HG03097 (cell line): ENCODE measurements at regions not wholly inside any gene's neighbourhood (a gene's known extent, or its start where the extent isn't known, plus 50 kb on each side); places are given as distances from the start of the nearest gene placed in this dataset.

Source experiments
- ATAC-seq: cut with Tn5 transposase; IDR thresholded peaks from one replicate; pipeline ENCODE4 v1.9.1; 2021; ENCODE audit not compliant: unreplicated experiment, low FRiP score

DNA sequence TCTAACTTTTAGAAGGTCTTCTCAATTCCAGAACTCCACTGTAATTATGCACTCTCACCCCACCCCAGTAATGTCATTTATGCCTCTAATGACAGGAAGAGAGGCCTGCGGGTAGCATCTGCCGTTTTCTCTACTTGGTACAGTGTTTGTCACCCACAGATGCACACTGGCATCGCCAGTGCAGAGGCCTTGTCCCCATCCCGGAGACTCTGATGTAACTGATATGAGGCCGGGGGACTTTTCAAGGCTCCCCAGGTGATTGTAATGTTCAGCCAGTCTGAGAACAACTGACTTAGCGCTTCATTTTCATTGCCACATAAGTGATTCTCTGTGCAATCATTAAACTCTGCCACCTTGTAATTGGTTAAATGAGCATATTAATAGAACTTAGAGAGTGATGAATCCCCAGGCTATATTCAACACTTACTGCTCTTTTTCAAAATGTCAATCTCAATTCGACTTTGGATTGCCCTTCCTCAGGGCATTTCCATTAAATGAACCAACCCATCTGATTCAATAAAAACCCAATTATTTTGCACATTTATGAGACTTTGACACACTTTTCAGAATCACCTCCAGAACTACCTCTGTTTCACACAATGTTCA lies 113.2 kb downstream of the HERPUD2 start:
- no peak for ATAC-seq

DNA sequence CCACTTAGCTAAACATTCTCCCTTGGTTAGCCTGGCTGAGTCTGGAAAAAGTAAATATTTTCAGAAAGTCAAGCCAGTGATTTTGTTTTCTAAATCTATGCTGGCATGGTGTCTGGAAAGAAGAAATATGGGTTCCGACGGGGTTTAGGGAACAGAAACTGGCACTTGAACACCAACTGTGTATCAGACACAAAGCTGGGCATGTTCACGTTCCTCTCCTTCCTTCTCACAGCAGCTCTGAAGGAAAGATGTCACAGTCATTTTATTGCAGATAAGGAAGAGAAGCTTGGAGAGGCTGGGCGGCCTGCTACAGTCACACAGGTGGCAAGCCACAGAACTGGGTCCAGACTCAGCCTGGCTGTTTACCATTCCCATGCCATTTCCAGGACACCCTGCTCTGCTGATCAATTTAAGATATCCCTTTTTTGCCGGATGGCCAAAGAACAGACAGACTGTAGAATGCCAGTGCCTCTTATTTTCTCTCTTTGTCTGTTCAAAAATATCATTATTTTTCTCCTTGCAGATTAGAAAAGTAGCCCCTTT lies 118.8 kb downstream of the HERPUD2 start:
- no peak for ATAC-seq

DNA sequence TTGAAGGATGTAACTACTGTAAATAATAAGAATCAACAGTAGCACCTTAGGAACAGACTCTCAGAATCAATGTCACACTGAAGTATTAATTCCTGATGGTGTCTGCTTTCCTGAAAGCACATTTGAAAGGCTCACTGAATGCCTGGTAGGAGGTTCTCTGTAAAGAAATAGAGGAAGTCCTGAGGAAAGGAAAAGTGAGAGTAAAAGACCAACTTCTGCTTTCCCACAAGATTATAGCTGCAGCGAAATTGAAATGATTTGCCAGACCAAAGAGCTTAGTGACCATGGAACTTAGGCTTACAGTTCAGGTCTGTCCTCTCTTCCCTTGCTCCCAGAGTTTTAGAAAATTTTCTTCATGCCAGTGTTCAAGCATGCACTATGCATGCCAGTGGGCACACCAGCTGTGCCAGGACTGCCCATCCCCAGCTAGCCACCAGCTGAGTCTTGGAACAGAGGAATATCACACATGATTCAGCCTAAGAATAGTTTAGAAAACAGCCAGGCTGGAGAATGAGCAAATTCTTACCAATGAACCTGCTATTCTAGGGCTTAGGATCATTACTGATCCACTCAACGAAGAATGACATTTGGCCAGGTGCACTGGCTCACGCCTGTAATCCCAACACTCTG lies 123.2 kb downstream of the HERPUD2 start:
- no peak for ATAC-seq

DNA sequence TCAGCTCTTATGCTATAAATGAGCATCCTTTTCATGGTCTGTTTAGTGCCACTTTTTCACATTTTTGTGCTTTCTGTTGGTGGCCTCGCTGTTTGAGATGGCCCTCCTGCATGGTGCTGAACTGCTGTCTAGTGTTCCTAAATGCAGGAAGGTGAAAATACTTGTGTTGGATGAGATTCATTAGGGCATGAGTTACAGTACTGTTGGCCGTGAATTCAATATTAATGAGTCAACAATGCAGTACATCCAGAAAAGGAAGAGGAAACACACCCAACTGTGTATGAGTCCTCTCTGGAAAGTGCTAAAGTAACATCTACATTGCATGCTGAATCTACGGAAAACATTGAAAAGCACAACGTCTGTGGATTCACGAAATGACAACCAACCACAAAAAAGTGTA lies 124.0 kb downstream of the HERPUD2 start:
- ATAC-seq, result no peak

DNA sequence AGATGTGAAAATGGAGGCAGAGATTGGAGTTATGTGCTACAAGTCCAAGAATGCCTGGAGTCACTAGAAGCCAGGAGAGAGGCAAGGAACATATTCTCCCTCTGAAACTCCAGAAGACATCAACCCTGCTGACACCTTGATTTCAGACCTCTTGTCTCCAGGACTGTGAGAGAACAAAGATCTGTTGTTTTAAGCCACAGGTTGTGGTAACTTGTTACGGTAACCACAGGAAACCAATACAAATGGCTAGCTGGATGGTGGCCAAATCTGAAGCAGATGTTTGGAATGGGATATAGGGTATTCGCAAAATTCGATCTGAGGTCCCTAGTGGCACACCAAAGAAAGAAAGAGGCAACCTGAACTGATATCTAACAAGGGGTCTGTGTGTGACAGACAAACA lies 129.0 kb downstream of the HERPUD2 start:
- ATAC-seq, result no peak

DNA sequence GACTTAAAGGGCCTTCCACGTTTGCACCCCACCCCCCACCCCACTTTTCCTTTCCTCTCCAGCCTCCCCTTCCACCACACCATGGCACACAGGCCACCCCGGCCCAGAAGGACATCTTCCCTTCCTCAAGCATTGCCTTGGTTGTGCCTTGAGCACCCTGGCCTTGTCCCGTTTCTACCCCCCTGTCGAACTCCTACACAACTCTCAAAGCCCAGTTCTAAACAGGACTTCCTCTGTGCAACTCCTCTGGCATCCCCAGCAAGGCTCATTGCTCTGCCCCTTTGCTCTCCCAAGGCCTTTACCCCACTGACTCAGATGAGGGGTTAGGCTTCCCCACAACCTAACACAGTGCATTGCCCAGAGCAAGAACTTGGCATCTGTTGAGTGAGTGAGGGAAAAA lies 136.1 kb downstream of the HERPUD2 start:
- no peak for ATAC-seq

DNA sequence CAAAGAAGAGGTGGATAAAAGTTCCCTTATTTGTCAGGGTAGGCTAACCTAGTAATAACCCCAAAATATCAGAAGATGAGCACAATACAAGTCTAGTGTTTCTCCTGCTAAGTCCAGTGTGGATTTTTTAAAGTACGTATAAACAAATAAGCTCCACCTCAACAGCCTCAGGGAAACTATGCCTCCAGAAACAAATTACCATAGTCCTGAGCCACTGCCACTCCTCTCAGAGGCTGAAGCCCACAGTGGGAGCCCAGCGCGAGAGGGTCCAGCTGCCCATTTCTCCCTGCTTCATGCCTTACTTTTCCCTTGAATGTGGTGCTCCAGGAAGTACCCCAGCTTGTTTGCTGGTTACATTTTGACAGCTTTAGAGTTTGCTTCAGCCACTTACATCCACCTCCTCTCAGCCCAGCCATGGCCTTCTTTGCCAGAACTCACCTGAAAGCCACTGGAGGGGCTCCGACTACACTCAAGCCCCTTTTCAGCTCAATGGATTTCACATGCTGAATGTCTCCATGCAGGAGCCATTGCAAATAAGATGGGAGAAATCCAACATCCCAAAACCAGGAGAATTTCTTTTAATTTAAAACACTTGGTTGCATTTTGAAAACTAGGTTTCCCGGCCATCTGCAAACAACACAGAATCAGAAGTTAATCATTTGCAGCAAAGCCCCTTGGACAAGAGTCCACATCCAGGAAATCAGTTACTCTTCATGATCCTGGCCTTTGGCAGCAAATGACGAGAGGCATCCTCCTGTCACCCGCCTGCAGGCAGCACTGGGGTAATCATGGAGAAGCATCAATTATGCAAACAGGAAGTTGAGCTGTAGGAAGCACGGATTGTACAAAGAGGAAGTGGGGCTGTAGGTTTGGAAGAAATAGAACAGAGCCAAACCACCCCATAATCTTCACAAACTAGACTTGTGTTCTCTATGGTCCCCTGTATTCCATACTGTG lies 138.1 kb downstream of the HERPUD2 start:
- ATAC-seq, result no peak

DNA sequence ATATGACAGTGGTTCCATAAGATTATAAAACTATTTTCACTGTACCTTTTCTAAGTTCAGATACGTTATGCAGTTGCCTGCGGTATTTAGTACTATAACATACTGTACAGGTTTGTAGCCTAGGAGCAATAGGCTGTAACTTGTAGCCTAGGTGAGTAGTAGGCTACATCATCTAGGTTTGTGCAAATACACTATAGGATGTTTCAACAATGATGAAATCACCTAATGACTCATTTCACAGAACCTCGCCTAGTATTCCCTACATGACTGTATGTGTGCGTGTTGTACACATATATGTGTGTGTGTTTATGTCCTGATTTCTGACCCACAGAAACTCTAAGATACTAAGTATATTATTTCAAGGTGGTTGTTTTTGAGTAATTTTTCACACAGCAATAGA lies 139.0 kb downstream of the HERPUD2 start:
- ATAC-seq, result no peak

DNA sequence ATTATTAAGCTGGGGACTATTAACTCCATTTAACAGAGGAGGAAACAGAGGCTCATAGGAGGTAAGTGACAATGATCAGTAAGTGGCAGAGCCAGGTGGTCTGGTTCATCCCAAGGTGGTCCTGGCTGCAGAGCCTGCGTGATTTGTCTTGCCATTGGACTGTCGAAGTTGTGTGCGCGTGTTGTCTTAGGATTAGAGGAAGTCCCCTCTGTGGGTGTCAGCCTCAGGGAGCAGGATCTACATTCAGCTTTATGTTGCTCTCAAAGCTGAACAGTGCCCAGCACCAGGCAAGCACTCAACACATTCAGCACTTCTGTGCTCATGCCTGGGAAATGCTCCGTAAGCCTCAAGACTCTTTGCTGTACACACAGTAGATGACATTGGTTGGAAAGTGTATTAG lies 139.5 kb downstream of the HERPUD2 start:
- no peak for ATAC-seq

DNA sequence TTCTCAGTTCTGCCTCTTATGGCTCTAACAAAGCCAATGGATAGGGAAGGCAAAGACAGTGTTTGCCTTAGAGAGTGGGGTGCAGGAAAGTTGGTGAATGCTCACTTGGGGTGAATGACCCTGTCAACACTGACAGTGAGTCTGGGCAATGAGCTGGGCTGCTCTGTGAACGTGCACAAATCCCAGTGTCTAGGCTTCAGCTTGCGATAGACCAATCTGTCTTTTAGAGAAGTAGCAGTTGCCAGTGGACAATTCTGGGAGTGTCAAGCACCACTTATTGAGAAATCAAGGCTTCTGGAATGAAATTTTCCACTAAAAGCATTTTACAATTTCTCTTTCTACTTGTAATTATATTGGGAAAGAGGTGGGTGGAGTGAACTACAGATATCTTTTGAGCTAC lies 141.4 kb downstream of the HERPUD2 start:
- no peak for ATAC-seq

DNA sequence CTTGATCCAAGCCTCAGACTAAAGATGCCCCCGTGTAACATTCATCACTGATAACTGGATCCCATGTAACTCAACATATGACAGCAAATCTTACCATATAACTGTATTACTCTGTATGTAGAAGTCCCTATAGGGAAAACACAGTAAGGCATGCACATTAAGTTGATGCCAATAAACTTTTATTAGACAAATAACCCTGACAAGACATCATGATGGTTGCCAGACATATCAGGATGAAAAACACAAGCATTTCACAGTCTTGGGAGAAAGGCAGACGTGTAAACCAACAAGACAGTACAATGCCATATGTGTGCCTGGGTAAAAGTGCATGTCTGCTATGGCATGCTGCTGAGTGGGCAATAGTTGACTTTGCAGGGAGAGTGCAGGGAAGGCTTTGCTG lies 142.2 kb downstream of the HERPUD2 start:
- ATAC-seq, result no peak

DNA sequence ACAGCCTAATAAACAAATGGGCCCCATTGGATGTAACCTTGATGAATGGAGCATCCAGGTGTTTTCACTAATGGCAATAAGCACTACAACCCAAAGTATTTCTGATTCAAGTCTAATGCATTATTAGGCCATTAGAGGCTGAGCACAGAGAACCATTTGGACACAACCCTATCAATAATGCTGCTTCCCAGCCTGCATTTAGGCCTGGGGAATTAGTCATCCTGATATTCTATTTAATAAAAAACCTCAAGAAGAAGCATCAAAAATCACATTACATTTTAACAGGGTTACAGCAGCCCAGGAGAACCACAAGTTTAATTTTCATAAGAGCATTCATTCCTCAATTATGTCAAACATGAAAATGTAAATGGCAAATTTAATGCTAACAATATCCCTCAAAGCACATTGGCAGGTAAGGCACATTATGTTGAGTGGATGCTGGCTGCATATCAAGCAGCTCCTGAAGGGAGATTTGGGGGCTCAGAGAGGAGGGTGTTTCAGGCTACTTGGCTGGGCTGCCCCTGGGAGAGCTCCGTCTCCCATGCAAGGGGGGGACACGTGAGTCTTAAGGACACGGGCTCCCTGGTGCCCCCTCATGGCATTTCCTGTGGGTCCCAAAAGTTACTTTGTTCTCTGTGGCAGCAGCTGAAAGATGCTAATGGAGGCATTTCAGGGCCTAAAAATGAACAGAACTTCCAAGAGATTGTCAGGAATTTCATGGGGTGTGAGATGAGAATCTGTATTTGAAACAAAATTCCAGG lies 143.4 kb downstream of the HERPUD2 start:
- ATAC-seq, result no peak

DNA sequence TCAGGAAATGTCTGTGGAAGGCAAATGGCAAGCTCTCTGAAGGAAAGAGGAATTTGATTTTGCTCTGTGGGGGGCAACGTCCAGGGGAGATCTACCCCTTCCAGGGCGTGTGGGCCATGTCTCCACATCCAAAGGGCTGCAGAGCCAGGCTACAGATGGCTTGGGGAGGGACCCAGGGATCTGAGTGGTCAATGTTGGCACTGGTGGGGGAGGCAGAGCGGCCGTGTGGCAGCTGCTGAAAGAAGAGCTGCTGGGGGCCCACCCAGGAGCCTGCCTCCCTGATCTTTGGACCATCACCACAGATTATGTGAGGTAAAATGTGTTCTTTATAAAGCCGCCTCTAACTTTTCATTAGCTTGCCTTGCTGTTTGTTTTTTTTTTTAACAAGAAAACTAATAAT lies 144.1 kb downstream of the HERPUD2 start:
- no peak for ATAC-seq

DNA sequence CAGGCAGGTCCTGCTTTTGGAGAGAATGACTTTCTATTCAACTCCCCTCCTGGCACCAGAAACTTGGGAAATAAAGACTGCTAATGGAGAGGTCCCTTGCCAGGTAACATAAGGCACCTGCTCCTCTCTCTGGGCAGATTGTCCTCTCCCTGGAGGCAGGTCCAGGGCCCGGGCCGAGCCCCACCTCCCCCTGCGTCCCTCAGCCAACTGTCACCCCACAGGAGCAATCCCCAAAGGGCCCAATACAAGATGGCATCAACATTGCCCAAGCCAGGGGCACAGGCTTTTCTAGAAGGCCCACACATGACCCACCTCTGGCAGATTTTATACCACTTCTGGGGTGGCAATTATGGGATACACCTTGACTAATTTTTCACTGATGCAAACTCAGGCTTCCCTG lies 145.2 kb downstream of the HERPUD2 start:
- no peak for ATAC-seq

DNA sequence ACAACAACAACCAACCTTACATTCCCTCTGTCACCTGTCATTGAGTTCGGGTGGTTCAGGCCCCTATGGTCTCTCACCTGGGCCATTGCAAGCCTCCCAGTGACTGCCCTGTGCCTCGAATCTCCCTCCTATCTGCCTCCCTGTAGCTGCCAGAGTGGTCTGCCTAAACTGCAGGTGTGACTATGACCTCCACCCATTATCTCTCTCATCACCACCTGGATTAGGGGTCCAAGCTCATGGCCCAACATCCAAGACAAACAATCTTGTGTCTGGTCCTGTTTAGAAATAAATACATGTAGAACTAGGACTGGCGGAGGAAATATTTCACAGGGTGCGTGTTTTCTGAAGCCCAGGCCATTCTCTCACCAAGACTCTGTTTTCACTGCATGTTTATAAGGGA lies 146.6 kb downstream of the HERPUD2 start:
- no peak for ATAC-seq

DNA sequence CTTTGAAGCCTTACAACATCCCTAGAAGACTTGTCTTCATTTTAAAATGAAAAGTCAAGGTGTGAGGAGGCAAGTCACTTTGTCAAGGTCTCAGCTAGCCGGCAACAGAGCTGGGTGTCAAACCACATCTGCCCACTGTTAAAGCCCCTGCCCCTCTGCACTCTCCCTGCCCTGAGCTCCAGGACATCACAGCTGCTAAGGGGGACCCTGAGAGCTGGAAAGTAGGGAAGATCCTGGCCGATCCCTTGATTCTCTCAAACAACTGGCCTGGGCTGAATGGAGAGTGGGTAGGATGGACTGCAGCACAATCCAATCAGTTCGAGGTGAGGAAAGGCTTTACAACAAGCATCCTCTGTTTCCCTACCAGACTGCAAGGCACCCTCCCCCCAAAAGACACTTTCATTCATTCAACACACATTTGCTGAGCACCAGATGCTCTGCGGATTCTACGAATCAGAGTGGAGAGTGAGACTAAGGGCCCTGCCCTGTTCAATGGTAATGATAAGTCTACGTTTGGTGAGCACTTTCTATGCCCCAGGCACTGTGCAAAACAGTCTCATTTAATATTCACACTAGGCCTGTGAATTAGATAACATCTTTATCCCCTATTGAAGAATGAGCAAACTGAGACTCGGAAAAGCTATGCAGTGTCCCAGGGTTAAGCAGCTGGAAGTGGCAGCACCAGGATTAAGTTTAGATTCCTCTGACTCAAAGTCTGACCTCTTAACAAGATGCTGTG lies 148.1 kb downstream of the HERPUD2 start:
- no peak for ATAC-seq

DNA sequence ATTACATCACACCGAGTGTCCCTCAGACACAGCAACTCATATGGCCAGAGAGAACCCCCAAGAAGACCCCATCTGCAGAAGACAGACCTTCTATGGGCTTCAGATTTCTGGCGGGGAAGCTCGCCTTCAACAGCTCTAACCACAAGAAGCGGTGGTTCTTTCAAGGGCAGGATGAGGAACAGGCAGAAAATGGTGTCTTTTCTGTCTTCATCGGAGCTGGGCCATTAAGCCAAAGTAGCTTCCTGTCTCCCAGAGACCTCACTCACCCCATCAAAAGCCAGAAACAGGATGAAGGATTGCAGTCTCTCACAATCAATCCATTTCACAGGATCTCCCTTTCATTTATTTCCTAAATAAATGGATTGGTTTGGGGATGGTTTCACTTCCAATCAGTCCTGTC lies 149.1 kb downstream of the HERPUD2 start:
- no peak for ATAC-seq

DNA sequence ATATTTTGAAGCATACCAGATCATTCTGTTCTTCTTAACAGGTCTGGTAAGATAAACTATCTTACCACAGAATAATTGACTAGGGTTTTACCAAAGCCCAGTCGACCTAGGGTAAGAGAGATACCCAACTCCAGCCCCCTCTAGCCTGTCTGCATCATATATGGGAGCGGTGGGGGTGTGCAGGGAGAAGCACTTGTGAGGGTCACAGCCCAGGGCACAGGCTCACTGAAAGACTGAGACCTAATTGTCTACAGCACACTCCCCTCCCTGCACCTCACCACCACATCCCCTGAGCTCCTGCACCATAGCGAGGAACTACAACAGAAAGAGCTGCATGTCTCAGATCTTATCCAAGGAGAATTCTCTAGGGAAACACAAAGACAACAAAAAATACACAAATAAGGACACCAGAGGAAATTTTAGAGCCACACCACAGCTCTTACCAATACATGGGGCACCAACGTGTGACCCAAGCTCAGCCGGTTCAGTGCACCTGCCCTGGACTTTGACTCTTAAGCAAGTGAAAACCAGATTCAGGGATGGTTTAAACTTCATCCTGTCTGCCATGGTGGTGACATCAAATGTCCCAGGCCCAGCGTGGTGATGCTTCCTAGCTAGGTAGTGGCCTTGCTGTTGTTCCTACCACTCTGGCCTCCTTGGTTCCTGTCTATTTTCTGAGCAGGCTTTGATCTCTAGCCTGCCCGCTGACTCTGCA lies 150.8 kb downstream of the HERPUD2 start:
- no peak for ATAC-seq
